HG03095 (cell line): ENCODE measurements at regions not wholly inside any gene's neighbourhood (a gene's known extent, or its start where the extent isn't known, plus 50 kb on each side); places are given as distances from the start of the nearest gene placed in this dataset.
"Not testable (repeated sequence)": the region's sequence is repeated elsewhere in the genome, so short reads cannot be mapped to it uniquely, and the experiment has no call there.

ENCODE experiments used
- ATAC-seq: cut with Tn5 transposase; IDR thresholded peaks from one replicate; pipeline ENCODE4 v1.9.1; 2021; ENCODE audit warnings: moderate library complexity; ENCODE audit not compliant: unreplicated experiment

DNA sequence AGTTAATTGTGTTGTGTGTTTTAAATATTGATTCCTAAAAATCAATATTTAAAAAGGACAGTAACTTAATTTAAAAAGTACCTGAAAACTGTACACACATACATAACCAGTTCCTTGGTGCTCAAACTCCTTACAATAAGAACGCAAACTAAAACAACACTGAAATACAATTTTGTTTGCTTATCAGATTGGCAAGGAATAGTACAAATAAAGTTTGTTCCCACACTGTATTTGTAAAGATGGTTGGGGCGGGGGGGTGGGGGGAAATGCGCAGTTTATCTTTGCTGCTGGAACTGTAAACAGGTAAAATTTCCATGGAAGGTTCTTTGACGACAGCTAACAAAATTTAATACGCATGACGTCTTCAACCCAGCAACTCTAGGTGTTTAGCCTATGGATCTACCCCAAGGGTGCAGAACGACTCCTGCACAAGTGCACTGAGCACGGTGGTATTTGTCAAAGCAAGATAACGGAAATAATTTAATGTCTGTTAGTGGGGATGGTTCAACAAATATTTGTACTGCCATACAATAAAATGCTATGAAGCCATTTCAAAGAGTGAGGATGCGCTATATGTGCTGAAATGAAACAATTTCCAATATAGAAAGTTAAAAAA lies 96.5 kb downstream of the ING1 start:
- no peak for ATAC-seq

DNA sequence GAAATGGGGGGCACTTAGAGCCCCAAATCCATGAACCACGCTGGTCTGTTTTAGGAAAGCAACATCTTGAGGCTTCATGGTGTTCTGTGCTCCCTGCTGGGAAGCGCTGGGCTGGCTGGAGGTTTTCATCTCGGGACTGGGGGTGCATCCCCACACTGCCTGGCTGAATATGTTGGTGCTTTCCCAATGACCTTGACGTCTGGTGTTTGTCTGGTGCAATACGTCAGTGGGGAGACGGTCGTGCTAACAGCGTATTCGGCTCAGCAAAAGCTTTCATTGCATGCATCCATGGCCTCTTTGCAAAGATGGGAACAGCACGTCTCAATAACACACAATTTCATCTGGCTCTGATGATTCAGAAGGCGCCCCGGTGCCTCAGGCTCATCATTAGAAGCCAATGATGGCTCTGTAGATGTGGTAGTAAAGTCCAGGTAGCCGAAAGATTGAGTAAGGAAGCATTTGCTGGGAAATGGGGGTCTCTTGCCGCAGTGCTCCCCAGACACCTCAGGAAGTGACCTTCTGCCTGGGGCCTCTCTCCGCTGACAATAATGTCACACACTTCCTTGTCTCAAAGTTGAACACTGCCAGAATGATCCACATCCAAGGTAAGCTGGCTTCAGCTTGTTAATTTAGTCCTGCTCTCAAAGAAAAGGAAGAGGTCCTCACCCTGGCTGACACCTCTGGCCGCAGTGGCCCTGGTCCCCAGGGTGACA lies 97.7 kb downstream of the ING1 start:
- ATAC-seq = no peak

DNA sequence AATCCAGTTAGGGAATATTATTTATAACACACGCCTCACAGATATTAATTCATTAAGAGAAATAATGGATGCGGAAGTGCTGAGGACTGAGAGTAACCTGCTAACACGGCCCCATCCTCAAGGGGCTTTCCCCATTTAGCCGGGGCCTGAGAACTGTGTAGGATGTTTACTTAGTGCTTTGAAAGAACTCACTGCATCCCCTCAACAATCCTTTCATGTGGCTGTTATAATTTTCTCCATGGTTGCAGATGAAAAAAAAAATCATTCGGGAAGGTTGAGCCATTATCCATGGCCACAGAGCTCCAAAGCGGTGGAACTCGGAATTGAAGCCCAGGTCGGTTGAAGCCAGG lies 98.2 kb downstream of the ING1 start:
- no peak for ATAC-seq

DNA sequence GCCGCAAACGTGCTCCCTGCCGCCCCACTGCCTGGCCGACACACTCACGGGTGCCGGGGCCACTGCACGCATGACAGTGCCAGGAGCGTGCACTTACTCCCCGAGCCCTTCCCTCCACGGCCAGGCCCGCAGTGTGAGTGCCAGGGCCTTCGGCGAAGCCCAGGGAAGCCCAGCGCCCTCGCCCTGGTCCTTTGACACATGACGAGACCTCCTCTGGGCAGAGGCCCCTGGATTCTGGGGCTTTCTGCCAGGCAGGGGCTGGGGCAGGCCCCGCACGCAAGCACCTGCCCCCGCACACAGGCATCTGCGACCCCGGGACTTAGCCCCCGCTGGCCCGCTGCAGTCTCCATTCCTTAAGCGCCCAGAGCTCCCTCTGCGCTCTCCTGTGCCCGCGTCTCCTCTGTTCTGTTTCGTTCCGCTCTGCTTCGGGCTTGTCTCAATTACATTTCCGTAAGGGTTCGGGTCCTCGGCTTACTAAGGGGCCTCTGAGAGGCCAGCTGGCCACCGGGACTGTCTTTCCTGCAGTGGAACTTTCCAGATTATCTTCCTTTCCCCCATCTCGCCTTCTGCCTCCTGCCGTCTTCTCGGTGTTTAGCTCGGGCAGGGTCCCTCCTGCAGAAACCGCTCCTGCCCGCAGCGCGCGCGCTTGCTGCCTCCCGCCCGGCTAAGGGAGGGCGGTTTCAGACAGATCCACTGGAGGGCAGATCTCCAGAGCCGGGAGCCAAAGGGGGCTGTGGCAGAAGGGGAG lies 98.8 kb downstream of the ING1 start:
- ATAC-seq = no peak

DNA sequence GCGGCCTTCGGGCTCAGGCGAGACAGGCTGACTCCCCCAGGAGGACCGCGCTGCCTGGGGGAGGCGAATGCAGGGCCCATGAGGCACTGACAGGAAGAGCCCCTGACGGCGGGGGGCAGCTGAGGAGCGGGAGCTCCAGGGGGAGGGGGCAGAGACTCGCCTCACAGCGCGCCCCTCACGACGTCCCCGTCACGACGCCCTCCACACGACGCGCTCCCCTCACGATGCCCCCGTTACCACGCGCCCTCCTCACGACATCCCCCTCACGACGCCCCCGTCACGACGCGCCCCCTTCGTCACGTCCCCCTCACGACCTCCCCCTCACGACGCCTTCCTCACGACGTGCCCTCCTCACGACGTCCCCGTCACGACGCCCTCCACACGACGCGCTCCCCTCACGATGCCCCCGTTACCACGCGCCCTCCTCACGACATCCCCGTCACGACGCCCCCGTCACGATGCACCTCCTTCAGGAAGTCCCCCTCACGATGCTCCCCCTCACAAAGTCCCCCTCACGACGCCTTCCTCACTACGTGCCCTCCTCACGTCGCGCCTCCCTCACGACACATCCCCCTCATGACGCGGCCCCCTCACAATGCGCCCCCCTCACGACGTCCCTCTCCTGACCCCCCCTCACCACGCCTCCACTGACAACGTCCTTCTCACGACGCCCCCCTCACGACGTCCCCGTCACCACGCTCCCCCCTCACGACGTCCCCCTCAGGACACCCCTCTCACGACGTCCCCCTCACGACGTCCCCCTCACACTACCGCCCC lies 99.6 kb downstream of the ING1 start:
- ATAC-seq = no peak

DNA sequence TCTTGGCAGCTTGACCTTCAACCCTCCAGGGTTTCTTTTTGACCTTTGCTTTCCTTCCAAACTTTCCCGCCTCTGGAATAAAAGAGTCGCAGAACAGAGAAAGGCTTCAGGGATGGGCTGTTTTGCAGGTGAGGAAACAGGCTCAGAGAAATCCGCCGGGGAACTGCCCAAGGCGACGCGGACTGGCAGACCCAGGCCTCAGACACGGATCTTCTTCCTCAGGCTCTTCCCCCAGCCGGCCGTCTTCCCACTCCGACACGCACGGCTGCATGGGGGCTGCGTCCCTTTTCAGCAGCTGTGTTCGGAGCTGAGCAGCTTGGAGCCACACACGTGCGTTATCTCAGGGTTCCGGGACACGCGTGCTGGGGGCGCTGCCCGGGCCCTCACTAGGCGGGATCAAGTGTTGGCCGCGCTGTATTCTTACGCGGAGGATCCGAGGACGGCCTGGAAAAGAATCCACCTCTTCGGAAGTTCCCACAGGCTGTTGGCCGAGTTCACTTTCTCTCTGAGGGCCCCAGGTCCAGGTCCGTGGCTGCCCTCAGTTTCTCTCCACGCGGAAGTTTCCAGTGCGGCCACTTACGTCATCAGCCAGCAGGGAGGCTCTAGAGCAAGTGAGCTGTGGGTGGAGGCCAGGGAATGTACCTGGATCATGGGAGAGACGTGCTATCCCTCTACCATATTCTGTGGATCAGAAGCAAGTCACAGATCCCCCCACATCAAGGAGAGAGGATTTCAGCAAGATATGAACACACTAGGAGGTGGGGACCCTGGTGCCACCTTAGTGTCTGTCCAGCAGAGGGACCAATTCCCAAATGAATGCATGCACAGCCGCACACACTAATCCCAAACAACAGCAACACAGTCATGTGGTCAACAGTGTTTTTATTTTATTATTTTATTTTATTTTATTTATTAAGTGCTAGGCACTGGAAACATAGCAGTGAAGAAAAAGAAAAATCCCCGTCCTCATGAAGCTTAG lies 100.4 kb downstream of the ING1 start:
- ATAC-seq = no peak

DNA sequence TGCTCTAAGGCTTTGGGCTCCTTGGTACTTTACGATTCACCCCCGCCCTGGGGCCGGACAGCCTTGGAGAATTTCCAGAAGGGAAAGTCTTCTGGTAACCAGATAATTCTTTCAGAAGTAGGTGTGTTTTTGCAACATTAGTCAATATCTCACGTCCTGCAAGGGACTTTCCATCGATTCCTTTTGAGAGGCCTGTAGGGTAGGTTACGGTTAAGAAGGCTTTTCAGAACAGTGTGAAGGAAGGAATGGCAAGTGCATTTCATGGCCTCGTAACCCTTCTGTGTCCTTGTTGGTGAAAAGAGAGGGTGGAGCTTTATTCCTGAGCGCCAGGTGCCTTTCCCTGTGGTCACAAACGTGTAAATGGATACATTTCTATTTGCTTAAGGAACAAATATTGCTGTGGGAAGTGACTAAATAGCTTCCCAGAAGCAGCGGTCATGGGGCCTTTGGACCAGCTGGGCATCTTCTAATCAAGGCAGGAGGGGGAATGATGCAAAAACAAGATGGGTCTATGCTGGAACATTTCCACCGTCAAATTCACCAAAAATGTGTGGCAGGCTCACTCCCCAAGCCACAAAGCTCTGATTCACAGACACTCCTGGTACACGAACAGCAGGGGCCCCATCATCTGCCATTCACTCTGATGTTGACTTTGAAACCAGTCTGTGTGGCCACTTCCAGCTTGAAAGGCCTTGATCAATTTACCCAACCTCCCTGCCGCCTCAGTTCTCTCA lies 99.2 kb downstream of the ANKRD10 start:
- ATAC-seq = no peak

DNA sequence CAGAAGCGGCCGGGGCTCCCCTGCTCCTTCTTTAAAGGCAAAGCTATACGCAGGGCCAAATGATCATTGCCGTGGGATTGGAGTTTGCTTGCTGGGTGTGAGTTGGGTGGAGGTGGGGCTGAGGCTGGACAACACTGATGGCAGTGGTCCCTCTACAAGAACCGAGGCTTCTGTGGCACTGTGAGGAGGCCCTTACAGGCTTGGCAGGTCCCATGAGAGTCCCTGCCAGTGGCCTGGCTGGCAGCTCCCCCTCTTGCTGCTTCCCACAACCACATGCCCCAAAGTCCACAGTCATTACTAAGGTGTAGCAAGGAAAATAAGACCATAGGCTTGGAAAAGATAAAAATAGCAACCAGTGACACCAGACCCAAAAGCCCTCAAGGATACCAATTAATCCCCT lies 98.4 kb downstream of the ANKRD10 start:
- no peak for ATAC-seq

DNA sequence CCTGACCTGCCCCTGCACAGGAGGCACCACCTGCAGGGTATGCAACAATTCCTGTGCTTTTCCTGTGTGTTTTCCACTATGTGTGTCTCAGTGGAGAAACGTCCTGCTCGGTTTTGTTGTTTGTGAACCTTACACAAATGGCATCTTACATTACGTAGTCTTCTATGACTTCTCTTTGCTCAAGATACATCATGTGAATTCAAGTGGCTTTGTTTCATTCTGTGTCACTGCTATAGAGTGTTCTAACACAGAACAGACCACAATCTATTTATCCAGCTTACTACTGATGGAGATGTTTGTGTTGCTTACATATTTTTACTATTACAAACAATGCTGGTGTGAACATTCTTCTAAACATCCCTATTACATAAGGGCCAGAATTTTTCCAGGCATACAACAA lies 97.7 kb downstream of the ANKRD10 start:
- no peak for ATAC-seq

DNA sequence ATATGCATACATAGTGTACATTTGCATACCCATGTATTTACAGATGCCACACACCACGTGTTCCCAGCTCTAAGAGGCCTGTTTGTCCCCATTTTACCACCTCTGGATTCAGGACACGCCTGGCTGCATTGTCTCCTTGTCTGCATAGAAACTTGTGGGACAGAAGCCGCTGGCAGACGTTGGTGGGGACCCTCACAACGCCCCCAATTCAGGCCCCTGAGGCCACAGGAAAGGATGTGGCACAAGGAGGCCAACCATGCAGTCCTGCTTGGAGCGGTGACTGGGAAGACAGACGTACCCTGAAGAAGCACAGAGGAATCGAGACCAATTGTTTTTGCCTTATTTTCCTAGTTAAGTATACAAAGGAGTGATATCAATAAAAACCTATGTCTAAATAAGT lies 96.1 kb downstream of the ANKRD10 start:
- no peak for ATAC-seq

DNA sequence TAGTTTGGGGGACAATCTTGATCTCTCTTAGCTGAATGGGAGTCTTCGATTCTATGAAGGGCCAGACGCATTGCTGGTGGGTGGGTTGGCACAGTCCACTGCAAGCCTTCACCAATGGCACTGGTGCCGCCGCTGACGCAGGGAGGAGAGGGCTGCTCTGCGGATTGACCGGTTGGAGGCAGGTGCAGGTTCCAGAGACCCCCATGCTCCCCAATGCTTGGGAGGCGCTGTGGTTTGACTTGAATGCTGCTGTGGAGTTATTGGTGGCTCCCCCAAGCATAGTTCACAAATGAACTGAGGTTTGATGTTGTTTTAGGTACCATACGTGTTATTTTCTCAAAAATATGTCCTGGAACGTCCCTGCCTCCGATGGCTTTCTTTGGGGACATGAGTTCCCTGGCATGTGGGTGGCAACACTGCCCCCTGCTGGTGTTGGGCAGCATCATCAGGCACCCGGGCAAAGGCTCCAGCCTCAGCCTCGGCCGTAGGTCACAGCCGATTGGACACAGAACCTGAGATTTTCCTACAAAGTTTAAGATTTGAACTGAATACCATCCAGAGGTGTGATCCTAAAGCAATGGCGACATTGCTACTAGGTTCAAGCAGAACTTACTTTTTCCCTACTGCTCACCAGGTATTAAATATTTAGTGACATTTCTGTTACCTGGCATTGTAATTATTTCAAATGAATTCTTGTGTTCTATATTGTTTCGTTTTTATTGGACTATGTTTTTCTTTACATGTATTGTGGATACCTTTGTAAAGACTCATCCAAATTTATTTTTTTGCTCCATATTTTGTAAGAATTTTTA lies 95.5 kb downstream of the ANKRD10 start:
- peak; percentile 83 for ATAC-seq

DNA sequence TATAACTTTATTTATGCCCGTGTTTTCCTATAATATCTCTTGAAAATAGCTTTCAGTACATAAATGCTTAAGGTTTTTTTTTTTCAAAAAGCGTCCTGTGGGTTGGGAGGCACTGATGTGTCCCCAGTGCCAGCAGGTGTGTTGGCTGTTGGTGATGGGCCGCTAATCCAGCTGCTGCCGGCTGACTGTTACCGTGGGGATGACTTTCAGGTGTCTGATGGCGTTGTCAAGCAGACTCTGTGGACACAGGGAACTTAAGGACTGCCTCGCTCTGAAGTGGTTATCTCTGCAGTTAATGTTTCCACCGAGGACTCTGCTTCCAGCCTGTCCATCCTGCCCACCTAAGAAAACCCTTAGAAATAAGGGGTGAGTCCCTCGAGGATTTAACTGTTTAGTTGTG lies 94.5 kb downstream of the ANKRD10 start:
- no peak for ATAC-seq

DNA sequence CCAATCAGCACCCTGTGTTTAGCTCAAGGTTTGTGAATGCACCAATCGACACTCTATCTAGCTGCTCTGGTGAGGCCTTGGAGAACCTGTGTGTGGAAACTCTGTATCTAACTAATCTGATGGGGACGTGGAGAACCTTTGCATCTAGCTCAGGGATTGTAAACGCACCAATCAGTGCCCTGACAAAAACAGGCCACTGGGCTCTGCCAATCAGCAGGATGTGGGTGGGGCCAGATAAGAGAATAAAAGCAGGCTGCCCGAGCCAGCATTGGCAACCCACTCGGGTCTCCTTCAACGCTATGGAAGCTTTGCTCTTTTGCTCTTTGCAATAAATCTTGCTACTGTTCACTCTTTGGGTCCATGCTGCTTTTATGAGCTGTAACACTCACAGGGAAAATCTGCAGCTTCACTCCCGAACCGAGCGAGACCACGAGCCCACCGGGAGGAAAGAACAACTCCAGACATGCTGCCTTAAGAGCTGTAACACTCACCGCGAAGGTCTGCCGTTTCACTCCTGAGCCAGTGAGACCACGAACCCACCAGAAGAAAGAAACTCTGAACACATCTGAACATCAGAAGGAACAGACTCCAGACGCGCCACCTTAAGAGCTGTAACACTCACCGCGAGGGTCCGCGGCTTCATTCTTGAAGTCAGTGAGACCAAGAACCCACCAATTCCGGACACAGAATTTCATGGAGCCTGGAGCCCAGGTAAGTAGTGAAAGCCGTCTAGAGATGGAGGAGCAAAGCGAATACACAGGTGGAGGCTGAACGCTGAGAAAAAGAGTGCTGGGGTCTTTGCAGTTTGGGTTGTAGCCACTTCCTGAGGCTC lies 92.8 kb downstream of the ANKRD10 start:
- not testable (repeated sequence) for ATAC-seq

DNA sequence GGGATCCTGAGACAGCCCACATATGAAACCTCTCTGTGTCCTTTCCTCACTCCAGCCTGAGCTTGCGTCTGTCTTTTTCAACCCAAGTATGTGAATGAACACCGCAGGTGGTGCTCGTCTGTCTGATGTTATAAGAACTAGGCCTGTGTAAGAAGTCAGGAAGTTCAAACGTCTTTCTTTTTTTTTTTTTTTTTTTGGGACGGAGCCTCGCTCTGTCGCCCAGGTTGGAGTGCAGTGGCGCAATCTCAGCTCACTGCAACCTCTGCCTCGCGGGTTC lies 92.3 kb downstream of the ANKRD10 start:
- ATAC-seq = no peak

DNA sequence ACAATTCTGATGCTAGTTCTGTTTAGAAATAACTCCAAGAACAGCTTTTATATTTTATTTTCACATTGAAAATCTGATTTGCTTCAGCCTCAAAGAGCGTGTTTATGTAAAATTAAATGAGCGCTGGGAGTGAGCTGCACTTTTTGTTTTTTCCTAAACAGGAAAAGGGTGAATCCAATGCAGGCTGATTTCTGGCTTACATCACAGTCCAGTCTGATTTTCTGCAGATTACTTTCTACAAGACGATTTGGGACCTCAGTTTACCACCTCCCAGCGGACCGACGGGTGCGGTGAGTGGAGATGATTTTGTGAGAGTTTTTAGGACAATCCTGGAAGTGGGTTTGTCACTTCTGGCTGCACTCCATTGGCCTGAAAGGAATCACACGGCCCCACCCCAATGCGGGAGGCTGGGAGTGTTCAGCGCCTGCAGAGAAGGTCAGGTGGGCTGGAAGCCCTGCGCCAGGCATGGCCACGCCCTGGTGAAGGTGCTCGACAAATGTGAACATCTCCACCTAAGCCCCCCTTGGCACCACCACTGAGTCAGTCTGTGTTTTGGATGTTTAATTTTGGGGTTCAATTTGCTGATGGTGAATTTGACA lies 90.1 kb downstream of the ANKRD10 start:
- ATAC-seq = no peak

DNA sequence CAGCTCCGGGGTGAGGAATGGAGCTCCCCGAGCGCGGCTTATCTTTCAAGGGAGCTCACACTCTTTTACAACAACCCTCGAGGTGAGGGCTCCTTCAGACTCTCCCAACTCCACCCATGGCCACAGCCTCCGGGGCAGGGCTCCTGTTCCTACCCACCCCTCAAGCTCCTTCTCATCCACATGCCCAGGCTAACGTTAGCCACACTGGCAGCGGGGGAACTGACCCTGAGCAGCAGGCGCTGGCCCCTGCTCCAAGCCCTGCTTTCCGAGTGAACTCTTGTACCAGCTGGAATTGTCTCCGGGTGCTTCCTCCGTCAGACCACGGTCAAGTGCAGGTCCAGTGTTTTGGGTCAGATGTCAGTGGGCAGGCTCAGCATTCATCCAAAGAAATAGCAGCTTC lies 89.4 kb downstream of the ANKRD10 start:
- no peak for ATAC-seq

DNA sequence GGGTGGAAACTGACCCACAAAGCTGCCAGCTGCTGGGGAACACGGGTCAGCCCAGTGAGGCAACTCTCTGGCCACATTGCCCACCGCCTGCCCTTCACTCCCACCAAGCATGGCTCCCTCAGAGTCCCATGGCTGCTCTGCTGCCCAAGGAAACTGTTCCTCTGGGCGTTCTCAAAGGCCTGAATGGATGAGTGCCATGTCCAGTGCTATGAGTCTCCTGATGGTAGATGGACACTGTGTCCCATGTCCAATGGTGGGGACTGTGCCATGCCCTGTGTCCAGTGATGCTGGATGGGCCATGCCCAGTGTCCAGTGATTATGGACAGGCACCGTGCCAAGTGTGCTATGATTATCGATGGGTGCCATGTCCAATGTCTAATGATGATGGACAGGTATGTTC lies 88.8 kb downstream of the ANKRD10 start:
- ATAC-seq = no peak
